MM.1S (cell line): ENCODE measurements at regions not wholly inside any gene's neighbourhood (a gene's known extent, or its start where the extent isn't known, plus 50 kb on each side); places are given as distances from the start of the nearest gene placed in this dataset.

Experiments used
- EZH2 ChIP-seq: fragments of 300-600 bp; sonication (generic); optimal IDR thresholded peaks from 2 replicates; pipeline ENCODE3; 2017; ENCODE audit warnings: low read depth, mild to moderate bottlenecking, antibody characterized with exemption, low read length, mixed read lengths
- EZH2phosphoT487 ChIP-seq: fragments of 300-600 bp; sonication (generic); IDR thresholded peaks from 2 replicates; pipeline ENCODE4 v1.6.1; 2018; ENCODE audit warnings: antibody characterized with exemption, low read length
- TF ChIP-seq, protein P1 (sequence below): fragments of 300-600 bp; sonication (generic); IDR thresholded peaks from 2 replicates; pipeline ENCODE4 v1.5.1; 2016; ENCODE audit warnings: antibody characterized with exemption, low read length, mixed read lengths

DNA sequence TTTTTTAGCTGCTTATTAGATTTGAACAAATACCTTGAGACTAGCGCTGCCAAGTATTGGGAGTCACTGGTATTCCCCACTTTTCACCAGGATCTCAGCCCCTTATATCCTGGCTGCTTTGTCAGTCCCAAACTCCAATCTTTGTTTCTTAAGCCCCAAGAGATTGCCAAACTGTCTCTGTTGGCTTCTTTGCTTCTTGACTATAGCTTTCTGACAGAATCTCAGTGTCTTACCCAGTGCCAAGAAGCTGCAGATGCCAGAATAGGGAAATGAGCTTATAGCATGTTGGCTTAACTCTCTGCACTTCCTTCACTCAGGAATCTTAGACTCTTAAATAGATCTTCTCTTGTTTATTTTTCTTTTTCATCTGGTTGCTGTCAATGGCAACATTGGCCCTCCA lies 297.5 kb upstream of the DCAF8L1 start:
- TF ChIP-seq, protein P1, sequence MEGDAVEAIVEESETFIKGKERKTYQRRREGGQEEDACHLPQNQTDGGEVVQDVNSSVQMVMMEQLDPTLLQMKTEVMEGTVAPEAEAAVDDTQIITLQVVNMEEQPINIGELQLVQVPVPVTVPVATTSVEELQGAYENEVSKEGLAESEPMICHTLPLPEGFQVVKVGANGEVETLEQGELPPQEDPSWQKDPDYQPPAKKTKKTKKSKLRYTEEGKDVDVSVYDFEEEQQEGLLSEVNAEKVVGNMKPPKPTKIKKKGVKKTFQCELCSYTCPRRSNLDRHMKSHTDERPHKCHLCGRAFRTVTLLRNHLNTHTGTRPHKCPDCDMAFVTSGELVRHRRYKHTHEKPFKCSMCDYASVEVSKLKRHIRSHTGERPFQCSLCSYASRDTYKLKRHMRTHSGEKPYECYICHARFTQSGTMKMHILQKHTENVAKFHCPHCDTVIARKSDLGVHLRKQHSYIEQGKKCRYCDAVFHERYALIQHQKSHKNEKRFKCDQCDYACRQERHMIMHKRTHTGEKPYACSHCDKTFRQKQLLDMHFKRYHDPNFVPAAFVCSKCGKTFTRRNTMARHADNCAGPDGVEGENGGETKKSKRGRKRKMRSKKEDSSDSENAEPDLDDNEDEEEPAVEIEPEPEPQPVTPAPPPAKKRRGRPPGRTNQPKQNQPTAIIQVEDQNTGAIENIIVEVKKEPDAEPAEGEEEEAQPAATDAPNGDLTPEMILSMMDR, result no peak
- TF ChIP-seq EZH2 (no peak), EZH2phosphoT487 (no peak)
